ENCODE measurements at regions not wholly inside any gene's neighbourhood (a gene's known extent, or its start where the extent isn't known, plus 50 kb on each side); places are given as distances from the start of the nearest gene placed in this dataset.
"Not testable (repeated sequence)": the region's sequence is repeated elsewhere in the genome, so short reads cannot be mapped to it uniquely, and the experiment has no call there.

DNA sequence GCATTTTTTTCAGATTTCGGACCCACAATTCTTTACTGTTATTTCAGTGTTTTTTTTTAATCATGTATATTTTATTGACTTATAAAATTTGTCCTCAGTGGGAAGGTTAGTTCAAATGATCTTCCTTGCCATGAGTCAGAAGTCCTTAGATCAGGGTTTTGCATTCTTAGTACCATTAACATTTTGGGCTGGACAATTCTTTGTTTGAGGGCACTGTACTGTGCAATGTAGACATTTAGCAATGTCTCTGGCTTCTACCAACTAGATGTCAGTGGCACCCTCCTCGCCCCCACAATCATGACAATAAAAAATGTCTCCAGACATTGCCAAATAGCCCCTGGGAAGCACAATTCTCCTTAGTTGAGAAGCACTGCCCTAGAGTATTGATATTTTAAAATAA is 176.6 kb downstream of the VEGFC start:
- no peak for DNase-seq (ENCODE audit: extremely low spot score, insufficient read length, low read depth)
- no peak for FAIRE-seq

- DNase-seq (ENCODE audit: extremely low spot score, insufficient read length, low read depth) (no peak), FAIRE-seq (no peak)
These were observed 174.6 kb downstream of the VEGFC start for GRCh38 chr4:176618138-176618537.

DNA sequence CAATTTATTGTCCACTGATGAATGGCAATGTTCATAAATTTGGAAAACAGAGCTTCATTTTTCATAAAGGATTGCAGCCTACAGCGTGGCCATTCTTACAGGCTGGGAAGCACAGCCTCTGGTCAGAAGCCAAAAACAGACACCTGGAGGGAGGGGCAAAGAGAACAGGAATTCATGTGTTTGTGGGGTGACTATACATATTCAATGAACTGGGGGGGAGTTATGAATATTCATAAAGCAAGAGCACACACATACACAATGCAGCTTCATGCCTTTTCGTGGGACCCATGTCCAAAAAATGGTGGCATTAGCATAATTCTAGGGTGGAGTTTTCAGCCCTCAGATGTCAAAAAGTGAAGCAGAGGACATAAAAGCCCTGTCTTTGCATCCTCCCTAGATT is 173.3 kb downstream of the VEGFC start:
- no peak for FAIRE-seq
- no peak for DNase-seq (ENCODE audit: extremely low spot score, insufficient read length, low read depth)

DNA sequence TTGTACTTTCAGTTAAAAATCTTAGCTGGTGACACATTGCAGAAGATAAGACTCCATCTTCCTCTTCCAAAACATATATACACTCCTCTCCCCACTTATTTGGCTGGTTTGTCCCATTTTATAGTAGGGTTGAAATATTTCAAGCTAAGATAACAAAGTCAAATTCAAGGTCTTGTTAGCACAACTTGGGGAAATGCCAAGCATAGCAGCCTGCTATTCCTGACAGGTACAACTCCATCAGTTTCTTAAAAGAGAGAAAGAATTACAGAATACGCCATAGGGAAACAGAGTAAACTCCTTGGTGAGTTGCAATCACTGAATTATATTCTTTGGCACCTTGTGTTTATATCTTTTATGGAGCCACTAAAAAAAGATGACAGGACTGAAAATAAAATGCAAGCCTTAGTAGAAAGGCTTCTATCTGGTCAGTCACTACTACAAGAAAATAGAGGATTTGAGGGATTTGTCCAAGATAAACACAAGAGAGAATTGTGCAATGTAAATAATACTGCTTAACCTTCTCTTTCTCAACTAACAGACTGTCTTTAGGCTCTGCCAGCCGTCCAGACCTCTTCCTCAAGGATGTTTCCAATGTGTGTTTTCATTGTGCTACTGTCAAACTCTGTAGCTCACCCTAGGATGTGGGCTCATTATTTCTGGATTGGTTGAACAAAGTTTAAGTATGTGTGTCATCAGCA is 170.3 kb downstream of the VEGFC start:
- DNase-seq (ENCODE audit: extremely low spot score, insufficient read length, low read depth): no peak
- no peak for FAIRE-seq

GRCh38 chr4:176624983-176625610 is 167.6 kb downstream of the VEGFC start:
- not testable (repeated sequence) for FAIRE-seq; DNase-seq (ENCODE audit: extremely low spot score, insufficient read length, low read depth)

DNA sequence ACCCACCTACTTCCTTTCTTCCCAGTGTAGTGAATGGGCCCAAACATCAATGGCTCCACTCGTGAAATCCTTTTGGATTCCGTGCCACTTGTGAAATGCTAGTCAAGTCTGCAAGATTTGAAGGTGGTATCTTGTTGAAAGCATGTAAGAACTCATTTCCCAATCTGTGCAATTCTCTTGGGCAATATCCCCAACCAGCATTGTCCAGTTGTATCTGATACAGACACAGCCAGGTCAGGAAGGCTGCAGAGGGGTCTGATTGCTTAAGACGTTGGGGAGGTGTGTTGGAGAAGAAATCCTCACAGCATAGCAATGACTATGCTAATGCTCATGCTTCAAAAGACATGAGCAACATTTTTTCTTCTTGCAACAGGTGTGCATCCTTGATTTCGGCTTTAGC is 164.8 kb downstream of the VEGFC start:
- FAIRE-seq: no peak

DNA sequence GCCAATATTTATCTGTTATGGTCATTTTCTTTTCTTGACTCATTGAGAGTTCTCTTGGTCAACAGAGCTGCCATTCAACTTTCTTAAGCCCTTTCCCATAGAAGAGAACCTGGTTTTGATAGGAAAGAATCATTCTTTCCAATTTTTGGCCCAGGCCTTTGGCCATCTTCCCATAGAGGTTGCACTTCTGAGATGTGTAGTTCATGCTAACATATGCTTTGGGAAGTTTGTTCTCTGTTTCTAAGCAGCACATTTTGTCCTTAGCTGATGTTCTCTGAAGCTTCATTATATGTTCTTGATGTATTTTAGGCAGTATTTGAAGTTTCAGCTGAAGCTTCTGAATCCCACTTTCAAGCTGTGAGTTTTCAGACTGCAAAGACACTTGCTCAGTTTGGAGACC is 161.1 kb downstream of the VEGFC start:
- FAIRE-seq (no peak), DNase-seq (ENCODE audit: extremely low spot score, insufficient read length, low read depth) (no peak)

More for the DNA sequence above, 164.8 kb downstream of the VEGFC start:
- no peak for DNase-seq (ENCODE audit: extremely low spot score, insufficient read length, low read depth)
